ENCODE measurements at regions not wholly inside any gene's neighbourhood (a gene's known extent, or its start where the extent isn't known, plus 50 kb on each side); places are given as distances from the start of the nearest gene placed in this dataset.

- TF ChIP-seq CHD7 (IDR thresholded peaks at IDR 0.05; ENCODE audit: insufficient replicate concordance, low read length) (no peak), HDAC2 (IDR thresholded peaks at IDR 0.05; ENCODE audit: borderline replicate concordance in 1 of 2, low read depth in 2 of 2, low read length in 2 of 2) (peak in 1 of 2 experiments; percentile 43; a peak in 1 of 4 replicates), TAF1 (IDR thresholded peaks at IDR 0.05; ENCODE audit: low read depth, low read length) (0 out of 2 replicates have a peak, but pooled peaks have one; percentile 40), ASH2L (IDR thresholded peaks at IDR 0.05; ENCODE audit: low read length) (no peak), RNF2 (IDR thresholded peaks at IDR 0.05; ENCODE audit: borderline replicate concordance, low read depth, low read length, missing control alignments, poor library complexity, severe bottlenecking) (no peak), SP1 (IDR thresholded peaks at IDR 0.05; ENCODE audit: low read depth, low read length) (0 out of 2 replicates have a peak, but pooled peaks have one; percentile 44), EP300 (IDR thresholded peaks at IDR 0.05; ENCODE audit: borderline replicate concordance in 1 of 2, low read depth in 2 of 2, low read length in 2 of 2) (peak in 1 of 2 experiments; percentile 79; a peak in 2 of 3 replicates), SRF (IDR thresholded peaks at IDR 0.05; ENCODE audit: low read depth, low read length) (peak; percentile 95), CBX8 (IDR thresholded peaks at IDR 0.05; ENCODE audit: borderline replicate concordance, low read depth, low read length) (no peak), CBX5 (IDR thresholded peaks at IDR 0.05; ENCODE audit: low read depth, low read length) (no peak), SIX5 (IDR thresholded peaks at IDR 0.05; ENCODE audit: low read depth, low read length) (no peak), SP2 (IDR thresholded peaks at IDR 0.05; ENCODE audit: low read length) (no peak)
Observed at GRCh38 chr2:64267699-64268098, 123.5 kb upstream of the PELI1 start (continued).

Measured in H1 (cell line).